Neural progenitor cell (in vitro differentiated cells): ENCODE measurements at regions not wholly inside any gene's neighbourhood (a gene's known extent, or its start where the extent isn't known, plus 50 kb on each side); places are given as distances from the start of the nearest gene placed in this dataset.

Experiments
- DNase-seq: peaks from one replicate; pipeline ENCODE4 v3.0.0-alpha.2; 2016; ENCODE audit warnings: low spot score
- H2AFZ ChIP-seq: fragments of 200-600 bp; sonication (generic); replicated peaks from 2 replicates; pipeline ENCODE4 v1.6.1; 2016; ENCODE audit warnings: antibody characterized with exemption
- H3F3A ChIP-seq: fragments of 200-600 bp; sonication (generic); 2 replicates; pipeline ENCODE4 v1.6.1; 2016; ENCODE audit warnings: antibody characterized with exemption, low read depth
- H3K27ac ChIP-seq: fragments of 200-600 bp; sonication (generic); 2 replicates; pipeline ENCODE4 v1.5.1; 2016; ENCODE audit warnings: mild to moderate bottlenecking
- H3K27me3 ChIP-seq: fragments of 200-600 bp; sonication (generic); 2 replicates; pipeline ENCODE4 v1.6.1; 2016; ENCODE audit warnings: mild to moderate bottlenecking, moderate library complexity
- H3K36me3 ChIP-seq: fragments of 200-600 bp; sonication (generic); 2 replicates; pipeline ENCODE4 v1.5.1; 2016
- H3K4me1 ChIP-seq: fragments of 200-600 bp; sonication (generic); 2 replicates; pipeline ENCODE4 v1.6.1; 2016; ENCODE audit warnings: mixed run types
- H3K4me2 ChIP-seq: fragments of 200-600 bp; sonication (generic); 2 replicates; pipeline ENCODE4 v1.6.1; 2016
- H3K4me3 ChIP-seq: fragments of 200-600 bp; sonication (generic); 2 replicates; pipeline ENCODE4 v1.5.1; 2016
- H3K79me2 ChIP-seq: fragments of 200-600 bp; sonication (generic); 2 replicates; pipeline ENCODE4 v1.6.1; 2016; ENCODE audit warnings: low read depth
- H3K9ac ChIP-seq: fragments of 200-600 bp; sonication (generic); 2 replicates; pipeline ENCODE4 v1.6.1; 2016
- H3K9me3 ChIP-seq: fragments of 200-600 bp; sonication (generic); 2 replicates; pipeline ENCODE4 v1.5.1; 2016; ENCODE audit warnings: low read depth
- H4K20me1 ChIP-seq: fragments of 200-600 bp; sonication (generic); 2 replicates; pipeline ENCODE4 v1.6.1; 2016; ENCODE audit warnings: low read depth
- H3K27ac Mint-ChIP-seq: 3 replicates; pipeline ENCODE4 v1.8.0; 2021; ENCODE audit warnings: mixed read lengths
- H3K27me3 Mint-ChIP-seq: 2 replicates; pipeline ENCODE4 v1.8.0; 2022; ENCODE audit warnings: low read depth, mild to moderate bottlenecking, inconsistent platforms, moderate library complexity, mixed read lengths; ENCODE audit not compliant: insufficient read depth
- H3K36me3 Mint-ChIP-seq: 3 replicates; pipeline ENCODE4 v1.8.0; 2021; ENCODE audit warnings: mixed read lengths
- H3K4me1 Mint-ChIP-seq: 3 replicates; pipeline ENCODE4 v1.8.0; 2021; ENCODE audit warnings: mixed read lengths
- H3K4me3 Mint-ChIP-seq: 3 replicates; pipeline ENCODE4 v1.8.0; 2021; ENCODE audit warnings: mild to moderate bottlenecking, moderate library complexity, mixed read lengths
- H3K9me3 Mint-ChIP-seq: 3 replicates; pipeline ENCODE4 v1.8.0; 2020; ENCODE audit warnings: mixed read lengths
- EZH2 ChIP-seq: fragments of 200-600 bp; sonication (generic); IDR thresholded peaks from 2 replicates; pipeline ENCODE4 v1.6.1; 2017; ENCODE audit warnings: antibody characterized with exemption, mild to moderate bottlenecking, moderate library complexity
- EZH2phosphoT487 ChIP-seq: fragments of 200-600 bp; sonication (generic); IDR thresholded peaks from 2 replicates; pipeline ENCODE4 v1.6.1; 2017; ENCODE audit warnings: antibody characterized with exemption
- TF ChIP-seq, protein P1 (sequence below): fragments of 200-600 bp; sonication (generic); IDR thresholded peaks from 2 replicates; pipeline ENCODE4 v1.5.1; 2017; ENCODE audit warnings: antibody characterized with exemption, mild to moderate bottlenecking

DNA sequence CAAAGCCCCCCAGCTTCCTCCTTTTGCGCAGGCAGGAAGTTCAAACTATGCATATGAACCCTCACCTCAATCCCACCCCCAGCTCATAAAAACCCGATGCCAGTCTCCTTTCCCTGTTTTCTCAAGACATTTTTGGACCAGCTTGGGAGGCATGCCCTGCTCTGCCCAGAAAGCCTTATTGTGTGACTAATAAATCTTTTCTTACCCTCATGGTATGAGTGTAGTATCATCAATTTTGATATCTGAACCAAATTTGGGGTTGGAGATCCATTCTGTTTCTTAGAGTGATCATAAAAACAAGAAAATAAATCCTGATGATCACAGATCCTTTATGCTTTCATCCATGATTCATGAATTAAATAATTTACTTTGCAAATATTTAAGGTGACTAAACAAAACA, 128.5 kb downstream of the ALG10B start:
- Histone ChIP-seq H3K79me2 (no peaks in the 10 kb centered on the region), H3K27ac (no peak overlapping the region), H3K4me1 (no peaks in the 10 kb centered on the region), H2AFZ (no peak overlapping the region), H3K27me3 (no peaks in the 10 kb centered on the region), H4K20me1 (no peaks in the 10 kb centered on the region), H3K9me3 (no peaks in the 10 kb centered on the region), H3K4me3 (no peak overlapping the region), H3F3A (no peaks in the 10 kb centered on the region), H3K36me3 (no peaks in the 10 kb centered on the region), H3K4me2 (no peak overlapping the region), H3K9ac (no peak overlapping the region)
- no peak for DNase-seq
- TF ChIP-seq, protein P1, sequence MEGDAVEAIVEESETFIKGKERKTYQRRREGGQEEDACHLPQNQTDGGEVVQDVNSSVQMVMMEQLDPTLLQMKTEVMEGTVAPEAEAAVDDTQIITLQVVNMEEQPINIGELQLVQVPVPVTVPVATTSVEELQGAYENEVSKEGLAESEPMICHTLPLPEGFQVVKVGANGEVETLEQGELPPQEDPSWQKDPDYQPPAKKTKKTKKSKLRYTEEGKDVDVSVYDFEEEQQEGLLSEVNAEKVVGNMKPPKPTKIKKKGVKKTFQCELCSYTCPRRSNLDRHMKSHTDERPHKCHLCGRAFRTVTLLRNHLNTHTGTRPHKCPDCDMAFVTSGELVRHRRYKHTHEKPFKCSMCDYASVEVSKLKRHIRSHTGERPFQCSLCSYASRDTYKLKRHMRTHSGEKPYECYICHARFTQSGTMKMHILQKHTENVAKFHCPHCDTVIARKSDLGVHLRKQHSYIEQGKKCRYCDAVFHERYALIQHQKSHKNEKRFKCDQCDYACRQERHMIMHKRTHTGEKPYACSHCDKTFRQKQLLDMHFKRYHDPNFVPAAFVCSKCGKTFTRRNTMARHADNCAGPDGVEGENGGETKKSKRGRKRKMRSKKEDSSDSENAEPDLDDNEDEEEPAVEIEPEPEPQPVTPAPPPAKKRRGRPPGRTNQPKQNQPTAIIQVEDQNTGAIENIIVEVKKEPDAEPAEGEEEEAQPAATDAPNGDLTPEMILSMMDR: no peak
- no peak for TF ChIP-seq EZH2phosphoT487
- no peak for TF ChIP-seq EZH2
- Mint-ChIP-seq H3K27me3 (no peaks in the 10 kb centered on the region), H3K27ac (no peak overlapping the region), H3K4me3 (no peak overlapping the region), H3K4me1 (no peaks in the 10 kb centered on the region), H3K36me3 (no peaks in the 10 kb centered on the region), H3K9me3 (peaks cover 11% of the 10 kb centered on the region)

DNA sequence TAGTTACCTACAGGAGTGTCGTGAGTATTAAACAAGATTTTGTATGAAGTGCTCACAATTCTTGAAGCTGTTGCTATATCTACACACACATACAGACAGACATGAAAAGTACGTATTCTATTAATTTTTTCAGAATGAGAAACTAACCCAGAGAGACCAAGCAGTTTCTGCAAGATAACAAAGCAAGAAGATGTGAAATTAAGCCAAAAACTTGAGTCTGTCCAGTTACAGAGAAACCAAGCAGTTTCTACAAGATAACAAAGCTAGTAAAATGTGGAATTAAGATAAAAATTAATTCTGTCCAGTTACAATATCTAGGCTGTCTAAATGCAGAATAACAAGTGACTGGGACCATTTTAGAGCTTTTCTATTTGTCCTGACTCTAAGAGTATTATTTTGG, 132.4 kb downstream of the ALG10B start:
- no peaks in the 10 kb centered on the region for H3K9me3 ChIP-seq
- H3K9ac ChIP-seq: no peak overlapping the region
- H3F3A ChIP-seq: no peaks in the 10 kb centered on the region
- Mint-ChIP-seq H3K27me3 (no peaks in the 10 kb centered on the region), H3K4me3 (no peak overlapping the region), H3K36me3 (no peaks in the 10 kb centered on the region), H3K4me1 (no peaks in the 10 kb centered on the region), H3K27ac (no peak overlapping the region), H3K9me3 (no peaks in the 10 kb centered on the region)
- H3K27me3 ChIP-seq: no peaks in the 10 kb centered on the region
- no peak for DNase-seq
- no peak overlapping the region for H3K4me3 ChIP-seq
- no peak overlapping the region for H2AFZ ChIP-seq
- no peak overlapping the region for H3K27ac ChIP-seq
- H3K36me3 ChIP-seq: no peaks in the 10 kb centered on the region
- no peak for TF ChIP-seq EZH2phosphoT487
- no peaks in the 10 kb centered on the region for H4K20me1 ChIP-seq
- H3K79me2 ChIP-seq: no peaks in the 10 kb centered on the region
- no peak overlapping the region for H3K4me2 ChIP-seq
- no peaks in the 10 kb centered on the region for H3K4me1 ChIP-seq

DNA sequence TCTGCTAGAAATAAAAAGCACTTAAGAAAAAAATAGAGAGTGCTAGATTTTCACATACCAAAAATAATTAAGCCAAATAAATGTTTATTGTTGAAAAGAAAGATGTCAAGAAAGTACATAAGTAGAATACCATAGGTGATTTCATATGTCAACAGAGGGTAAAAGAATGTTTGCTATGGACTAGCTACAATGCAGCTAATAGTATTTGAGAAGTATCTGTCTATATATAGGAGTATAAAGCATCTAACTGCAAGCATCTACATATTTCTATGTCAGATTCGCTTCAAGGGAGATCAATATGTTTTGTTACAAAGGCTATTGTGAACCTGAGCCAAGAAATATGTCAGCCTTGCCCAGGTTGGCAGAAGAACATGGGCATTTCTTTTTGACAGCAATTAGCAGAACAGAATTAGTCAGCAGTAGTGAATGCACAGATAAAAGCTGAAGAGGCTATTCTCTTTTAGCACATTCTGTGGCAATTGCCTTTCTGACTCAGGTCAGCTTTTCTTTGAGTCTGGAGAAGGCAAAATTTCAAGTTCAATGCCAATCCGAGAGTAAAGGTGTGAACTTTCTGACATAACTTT, 140.1 kb downstream of the ALG10B start:
- Histone ChIP-seq H3K9me3 (no peaks in the 10 kb centered on the region), H2AFZ (no peak overlapping the region), H3K27me3 (no peaks in the 10 kb centered on the region), H3F3A (no peaks in the 10 kb centered on the region), H3K9ac (no peak overlapping the region), H3K27ac (no peak overlapping the region), H3K36me3 (no peaks in the 10 kb centered on the region), H4K20me1 (no peaks in the 10 kb centered on the region), H3K4me2 (no peak overlapping the region), H3K4me3 (no peak overlapping the region), H3K4me1 (no peaks in the 10 kb centered on the region), H3K79me2 (no peaks in the 10 kb centered on the region)
- TF ChIP-seq, protein P1: no peak
- TF ChIP-seq EZH2phosphoT487 (no peak), EZH2 (no peak)
- peaks cover 19% of the 10 kb centered on the region for H3K4me1 Mint-ChIP-seq
- no peaks in the 10 kb centered on the region for H3K27me3 Mint-ChIP-seq
- no peak for DNase-seq
- no peaks in the 10 kb centered on the region for H3K9me3 Mint-ChIP-seq
- no peaks in the 10 kb centered on the region for H3K36me3 Mint-ChIP-seq
- no peak overlapping the region for H3K27ac Mint-ChIP-seq
- no peak overlapping the region for H3K4me3 Mint-ChIP-seq

DNA sequence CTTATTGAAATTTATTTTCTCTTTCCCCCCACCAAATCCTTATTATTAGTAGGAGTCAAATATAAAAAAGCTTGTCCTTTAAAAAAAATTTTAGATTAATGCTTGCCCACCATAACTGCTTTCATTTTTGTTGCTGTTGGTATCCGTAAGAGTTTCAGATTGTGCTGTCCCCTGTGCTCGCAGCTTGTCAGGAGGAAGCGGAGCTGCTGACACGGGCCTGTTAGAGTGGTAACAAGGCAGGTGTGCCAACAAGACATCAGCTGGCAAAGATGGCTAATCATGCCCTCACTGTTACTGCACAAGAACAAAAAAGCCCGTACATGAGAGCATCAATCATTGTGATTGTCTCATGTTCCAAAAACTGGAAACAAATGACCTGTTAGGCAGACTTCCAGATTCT, 148.4 kb downstream of the ALG10B start:
- TF ChIP-seq, protein P1: no peak
- no peak for TF ChIP-seq EZH2
- TF ChIP-seq EZH2phosphoT487: no peak
- Histone ChIP-seq H3K4me3 (no peak overlapping the region), H3K4me2 (no peak overlapping the region), H2AFZ (no peak overlapping the region), H3K27me3 (no peaks in the 10 kb centered on the region), H3K4me1 (peaks cover 9% of the 10 kb centered on the region), H3K27ac (no peak overlapping the region), H4K20me1 (no peaks in the 10 kb centered on the region), H3K9me3 (no peaks in the 10 kb centered on the region), H3K9ac (no peak overlapping the region), H3K79me2 (no peaks in the 10 kb centered on the region), H3F3A (peaks cover 2% of the 10 kb centered on the region), H3K36me3 (no peaks in the 10 kb centered on the region)
- Mint-ChIP-seq H3K9me3 (no peaks in the 10 kb centered on the region), H3K27ac (no peak overlapping the region), H3K27me3 (no peaks in the 10 kb centered on the region), H3K4me1 (peaks cover 17% of the 10 kb centered on the region), H3K4me3 (no peak overlapping the region), H3K36me3 (no peaks in the 10 kb centered on the region)
- DNase-seq: no peak
